Muscle of leg (tissue), 3 donors: ENCODE measurements at regions not wholly inside any gene's neighbourhood (a gene's known extent, or its start where the extent isn't known, plus 50 kb on each side); places are given as distances from the start of the nearest gene placed in this dataset.
A peak's percentile ranks its signal among the peaks of the same experiment; 100 is the strongest.

Source experiments
- DNase-seq: peaks from one replicate; pipeline ENCODE4 v3.0.0; 2013
- H3K27ac ChIP-seq: one replicate; pipeline ENCODE4 v1.5.1; 2013; ENCODE audit warnings: mild to moderate bottlenecking, low read length, control low read depth
- H3K27me3 ChIP-seq: one replicate; pipeline ENCODE4 v1.6.1; 2013; ENCODE audit warnings: low read length; ENCODE audit not compliant: control insufficient read depth, insufficient read depth
- H3K36me3 ChIP-seq: one replicate; pipeline ENCODE4 v1.6.1; 2013; ENCODE audit warnings: low read length; ENCODE audit not compliant: control insufficient read depth, insufficient read depth
- H3K4me1 ChIP-seq: one replicate; pipeline ENCODE4 v1.6.1; 2013; ENCODE audit warnings: low read length; ENCODE audit not compliant: control insufficient read depth, insufficient read depth
- H3K4me3 ChIP-seq: one replicate; pipeline ENCODE4 v1.5.1; 2013; ENCODE audit warnings: low read length, control low read depth
- H3K9me3 ChIP-seq: replicated peaks from 2 replicates; pipeline ENCODE4 v1.6.1; 2013; ENCODE audit warnings: low read depth, low read length; ENCODE audit not compliant: control insufficient read depth
- WGBS: methylation state at CpG from one replicate; pipeline ENCODE4 v1.1.5; 2013; ENCODE audit warnings: missing lambda C conversion rate; ENCODE audit not compliant: insufficient coverage; 5-methylcytosine and 5-hydroxymethylcytosine counted together

- no CpG with 5 or more reads among the region's 5 CpGs for WGBS
- Histone ChIP-seq H3K9me3 (peaks cover 26% of the 10 kb centered on the region), H3K27me3 (no peaks in the 10 kb centered on the region), H3K27ac (no peak overlapping the region), H3K4me3 (no peak overlapping the region), H3K36me3 (no peaks in the 10 kb centered on the region), H3K4me1 (no peaks in the 10 kb centered on the region)
- no peak for DNase-seq
These were observed 1189.4 kb upstream of the EYS start for GRCh38 chr6:66896415-66896814.

GRCh38 chr6:66883453-66883852 is 1176.4 kb upstream of the EYS start:
- H3K36me3 ChIP-seq = no peaks in the 10 kb centered on the region
- no peak overlapping the region for H3K4me3 ChIP-seq
- DNase-seq = no peak
- no peak overlapping the region for H3K27ac ChIP-seq
- no CpG with 5 or more reads among the region's 1 CpG for WGBS
- H3K4me1 ChIP-seq = no peaks in the 10 kb centered on the region
- H3K27me3 ChIP-seq = no peaks in the 10 kb centered on the region
- peaks cover 14% of the 10 kb centered on the region for H3K9me3 ChIP-seq

DNA sequence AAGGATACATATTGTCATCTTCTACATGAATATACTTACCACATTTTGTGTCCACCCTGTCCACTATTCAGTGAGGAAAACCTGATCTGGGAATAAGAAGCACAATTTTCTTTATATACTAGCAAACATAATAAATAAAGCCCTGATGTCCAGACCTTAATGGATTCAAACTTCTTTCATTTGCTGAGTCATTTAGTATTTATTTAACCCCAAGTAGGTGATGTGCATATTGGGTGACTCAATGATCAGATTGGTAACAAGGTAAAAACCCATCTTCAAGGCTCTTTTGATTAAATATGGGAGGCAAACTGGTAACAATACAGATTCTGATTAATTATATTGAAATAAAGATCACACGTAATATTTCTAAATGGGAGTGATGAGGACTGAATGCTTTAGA is 1159.8 kb upstream of the EYS start:
- no peaks in the 10 kb centered on the region for H3K9me3 ChIP-seq
- H3K27ac ChIP-seq = no peak overlapping the region
- H3K4me3 ChIP-seq = no peak overlapping the region
- DNase-seq = no peak
- no CpG with 5 or more reads among the region's 1 CpG for WGBS
- H3K4me1 ChIP-seq = no peaks in the 10 kb centered on the region
- H3K27me3 ChIP-seq = no peaks in the 10 kb centered on the region
- no peaks in the 10 kb centered on the region for H3K36me3 ChIP-seq

DNA sequence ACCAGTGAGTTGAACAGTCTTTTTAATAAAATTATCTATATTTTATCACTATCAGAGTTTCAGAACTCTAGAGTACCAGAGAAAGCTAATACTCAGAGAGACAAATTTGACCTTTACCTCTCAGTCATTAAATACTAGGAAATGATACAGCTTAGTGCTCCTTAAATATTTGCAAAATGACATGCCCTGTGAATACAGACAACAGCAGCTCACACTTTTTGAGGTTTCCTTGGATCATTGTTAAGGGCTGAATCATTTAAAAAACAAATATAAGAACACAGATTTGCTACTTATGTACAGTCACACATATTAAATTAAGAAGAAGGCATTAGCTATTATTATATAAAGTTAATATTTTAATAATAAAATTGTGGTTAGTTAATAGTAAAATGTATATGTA is 1158.7 kb upstream of the EYS start:
- no peaks in the 10 kb centered on the region for H3K27me3 ChIP-seq
- no peaks in the 10 kb centered on the region for H3K4me1 ChIP-seq
- H3K27ac ChIP-seq = no peak overlapping the region
- H3K36me3 ChIP-seq = no peaks in the 10 kb centered on the region
- no peaks in the 10 kb centered on the region for H3K9me3 ChIP-seq
- no peak overlapping the region for H3K4me3 ChIP-seq
- no peak for DNase-seq

- no peak overlapping the region for H3K27ac ChIP-seq
- DNase-seq = no peak
- WGBS = no CpG with 5 or more reads among the region's 2 CpGs
- no peak overlapping the region for H3K4me3 ChIP-seq
- no peaks in the 10 kb centered on the region for H3K36me3 ChIP-seq
- H3K9me3 ChIP-seq = no peaks in the 10 kb centered on the region
- H3K27me3 ChIP-seq = no peaks in the 10 kb centered on the region
- no peaks in the 10 kb centered on the region for H3K4me1 ChIP-seq
These were observed 1154.0 kb upstream of the EYS start for GRCh38 chr6:66861007-66861541.

DNA sequence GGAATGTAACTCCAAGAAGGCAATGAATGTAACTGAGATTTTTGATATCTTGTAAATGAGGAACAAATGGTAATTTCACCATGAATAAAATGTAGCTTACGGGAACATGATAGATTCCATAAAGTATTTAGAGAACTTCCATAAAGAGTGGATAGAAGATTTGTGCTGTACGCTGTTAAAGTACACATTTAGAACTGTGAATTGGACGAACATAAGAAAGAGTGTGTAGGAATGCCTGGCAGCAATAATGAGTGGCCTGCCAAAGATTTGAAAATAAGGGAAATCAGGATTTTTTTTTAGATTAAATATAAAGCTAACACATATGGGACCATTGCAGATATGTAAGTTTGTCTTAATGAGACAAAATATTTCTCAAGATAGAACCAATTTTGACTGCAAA is 1153.3 kb upstream of the EYS start:
- Histone ChIP-seq H3K27ac (no peak overlapping the region), H3K4me1 (no peaks in the 10 kb centered on the region), H3K36me3 (no peaks in the 10 kb centered on the region), H3K9me3 (no peaks in the 10 kb centered on the region), H3K4me3 (no peak overlapping the region), H3K27me3 (no peaks in the 10 kb centered on the region)
- DNase-seq = peak; percentile 4
- WGBS = 30% methylated on average over 2 of the region's 3 CpGs

GRCh38 chr6:66858196-66858595 is 1151.2 kb upstream of the EYS start:
- no peaks in the 10 kb centered on the region for H3K27me3 ChIP-seq
- DNase-seq = no peak
- no CpG with 5 or more reads among the region's 2 CpGs for WGBS
- no peaks in the 10 kb centered on the region for H3K9me3 ChIP-seq
- H3K4me3 ChIP-seq = no peak overlapping the region
- H3K4me1 ChIP-seq = no peaks in the 10 kb centered on the region
- no peak overlapping the region for H3K27ac ChIP-seq
- H3K36me3 ChIP-seq = no peaks in the 10 kb centered on the region

DNA sequence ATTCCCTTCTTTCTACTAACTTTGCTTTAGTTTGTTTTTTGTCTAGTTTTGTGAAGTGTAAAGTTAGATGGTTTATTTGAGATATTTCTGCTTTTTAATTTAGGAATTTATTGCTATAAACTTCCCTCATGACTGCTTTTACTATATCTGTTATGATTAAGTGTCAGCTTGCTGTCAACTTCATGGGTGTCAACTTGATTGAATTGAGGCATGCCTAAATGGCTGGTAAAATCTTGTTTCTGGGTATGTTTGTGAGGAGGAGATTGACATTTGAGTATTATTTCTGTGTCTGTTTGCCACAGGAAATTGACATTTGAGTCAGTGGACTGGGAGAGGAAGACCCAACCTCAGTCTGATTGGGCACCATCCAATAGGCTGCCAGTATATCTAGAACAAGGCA is 1147.0 kb upstream of the EYS start:
- Histone ChIP-seq H3K36me3 (no peaks in the 10 kb centered on the region), H3K27ac (no peak overlapping the region)

GRCh38 chr6:66851930-66852329 is 1144.9 kb upstream of the EYS start:
- no peak overlapping the region for H3K27ac ChIP-seq
- no peaks in the 10 kb centered on the region for H3K9me3 ChIP-seq
- no peaks in the 10 kb centered on the region for H3K4me1 ChIP-seq
- no peak for DNase-seq
- no peaks in the 10 kb centered on the region for H3K27me3 ChIP-seq
- no peaks in the 10 kb centered on the region for H3K36me3 ChIP-seq
- no peak overlapping the region for H3K4me3 ChIP-seq
- no CpG with 5 or more reads among the region's 3 CpGs for WGBS

More for the DNA sequence above, 1147.0 kb upstream of the EYS start:
- H3K9me3 ChIP-seq = no peaks in the 10 kb centered on the region
- H3K27me3 ChIP-seq = no peaks in the 10 kb centered on the region
- no peaks in the 10 kb centered on the region for H3K4me1 ChIP-seq
- no peak for DNase-seq
- H3K4me3 ChIP-seq = no peak overlapping the region

- no peak for DNase-seq
- no peak overlapping the region for H3K4me3 ChIP-seq
- H3K9me3 ChIP-seq = no peaks in the 10 kb centered on the region
- no peak overlapping the region for H3K27ac ChIP-seq
- H3K36me3 ChIP-seq = no peaks in the 10 kb centered on the region
- no peaks in the 10 kb centered on the region for H3K27me3 ChIP-seq
- no peaks in the 10 kb centered on the region for H3K4me1 ChIP-seq
These were observed 1142.8 kb upstream of the EYS start for GRCh38 chr6:66849843-66850242.

GRCh38 chr6:66848244-66848953 is 1141.4 kb upstream of the EYS start:
- H3K4me1 ChIP-seq = no peaks in the 10 kb centered on the region
- no peaks in the 10 kb centered on the region for H3K27me3 ChIP-seq
- H3K36me3 ChIP-seq = no peaks in the 10 kb centered on the region
- H3K4me3 ChIP-seq = no peak overlapping the region
- no CpG with 5 or more reads among the region's 3 CpGs for WGBS
- H3K9me3 ChIP-seq = no peaks in the 10 kb centered on the region
- DNase-seq = no peak
- no peak overlapping the region for H3K27ac ChIP-seq
